GM23338 (cell line): ENCODE measurements at regions not wholly inside any gene's neighbourhood (a gene's known extent, or its start where the extent isn't known, plus 50 kb on each side); places are given as distances from the start of the nearest gene placed in this dataset.

Experiments used
- ATAC-seq: fragments of 200-7000 bp; cut with Tn5 transposase; 3 replicates; pipeline ENCODE4 v1.9.1; 2020
- DNase-seq: peaks from one replicate; pipeline ENCODE4 v3.0.0-alpha.2; 2015; ENCODE audit warnings: low spot score
- H2AFZ ChIP-seq: fragments of 200-600 bp; sonication (generic); 2 replicates; pipeline ENCODE4 v1.8.0; 2016; ENCODE audit warnings: antibody characterized with exemption, mild to moderate bottlenecking, moderate library complexity
- H3F3A ChIP-seq: fragments of 200-600 bp; sonication (generic); replicated peaks from 2 replicates; pipeline ENCODE4 v1.8.0; 2017; ENCODE audit warnings: antibody characterized with exemption, mixed run types, low read depth
- H3K27ac ChIP-seq: fragments of 200-600 bp; sonication (generic); 2 replicates; pipeline ENCODE4 v1.6.1; 2016; ENCODE audit warnings: low read depth
- H3K27me3 ChIP-seq: fragments of 200-600 bp; sonication (generic); 2 replicates; pipeline ENCODE4 v1.8.0; 2016; ENCODE audit warnings: mild to moderate bottlenecking, mixed run types, moderate library complexity; ENCODE audit not compliant: insufficient read depth
- H3K36me3 ChIP-seq: fragments of 200-600 bp; sonication (generic); 2 replicates; pipeline ENCODE4 v1.8.0; 2016; ENCODE audit warnings: mild to moderate bottlenecking; ENCODE audit not compliant: insufficient read depth
- H3K4me1 ChIP-seq: fragments of 200-600 bp; sonication (generic); 2 replicates; pipeline ENCODE4 v1.8.0; 2016; ENCODE audit warnings: mild to moderate bottlenecking, moderate library complexity; ENCODE audit not compliant: insufficient read depth
- H3K4me2 ChIP-seq: fragments of 200-600 bp; sonication (generic); 2 replicates; pipeline ENCODE4 v1.7.1; 2017; ENCODE audit warnings: mixed run types
- H3K4me3 ChIP-seq: fragments of 200-600 bp; sonication (generic); 2 replicates; pipeline ENCODE4 v1.6.1; 2016; ENCODE audit warnings: mixed run types
- H3K79me2 ChIP-seq: fragments of 200-600 bp; sonication (generic); replicated peaks from 2 replicates; pipeline ENCODE4 v1.8.0; 2017; ENCODE audit warnings: mild to moderate bottlenecking; ENCODE audit not compliant: insufficient read depth
- H3K9me2 ChIP-seq: fragments of 200-600 bp; sonication (generic); 2 replicates; pipeline ENCODE4 v1.8.0; 2017; ENCODE audit not compliant: insufficient read depth
- H4K20me1 ChIP-seq: fragments of 200-600 bp; sonication (generic); replicated peaks from 2 replicates; pipeline ENCODE4 v1.8.0; 2017; ENCODE audit warnings: mild to moderate bottlenecking; ENCODE audit not compliant: insufficient read depth
- H3K27ac Mint-ChIP-seq: 2 replicates; pipeline ENCODE4 v1.8.0; 2020; ENCODE audit warnings: inconsistent platforms, mild to moderate bottlenecking, moderate library complexity, mixed read lengths
- H3K27me3 Mint-ChIP-seq: 3 replicates; pipeline ENCODE4 v1.8.0; 2022; ENCODE audit warnings: low read depth, mild to moderate bottlenecking, moderate library complexity, mixed read lengths, inconsistent platforms; ENCODE audit not compliant: insufficient read depth, poor library complexity
- H3K36me3 Mint-ChIP-seq: 3 replicates; pipeline ENCODE4 v1.8.0; 2021; ENCODE audit warnings: low read depth, mild to moderate bottlenecking, inconsistent platforms, moderate library complexity, mixed read lengths
- H3K4me1 Mint-ChIP-seq: 3 replicates; pipeline ENCODE4 v1.8.0; 2020; ENCODE audit warnings: mild to moderate bottlenecking, inconsistent platforms, mixed read lengths
- H3K4me3 Mint-ChIP-seq: 3 replicates; pipeline ENCODE4 v1.8.0; 2021; ENCODE audit warnings: moderate library complexity, mild to moderate bottlenecking, inconsistent platforms, mixed read lengths
- H3K9me3 Mint-ChIP-seq: 3 replicates; pipeline ENCODE4 v1.8.0; 2020; ENCODE audit warnings: moderate library complexity, mild to moderate bottlenecking, inconsistent platforms, mixed read lengths
- EZH2 ChIP-seq: fragments of 200-600 bp; sonication (generic); IDR thresholded peaks from one replicate; pipeline ENCODE4 v1.8.0; 2017; ENCODE audit warnings: antibody characterized with exemption, mild to moderate bottlenecking, low read depth; ENCODE audit not compliant: unreplicated experiment
- EZH2phosphoT487 ChIP-seq: fragments of 200-600 bp; sonication (generic); IDR thresholded peaks from one replicate; pipeline ENCODE4 v1.8.1; 2018; ENCODE audit warnings: antibody characterized with exemption; ENCODE audit not compliant: unreplicated experiment
- JUNB ChIP-seq: IDR thresholded peaks from one replicate; pipeline ENCODE4 v1.6.1; 2016; ENCODE audit warnings: antibody characterized with exemption; ENCODE audit not compliant: unreplicated experiment
- NANOG ChIP-seq: IDR thresholded peaks from 2 replicates; pipeline ENCODE4 v1.6.1; 2016; ENCODE audit warnings: antibody characterized with exemption, borderline replicate concordance
- POLR2AphosphoS5 ChIP-seq: IDR thresholded peaks from 2 replicates; pipeline ENCODE4 v1.6.1; 2016; ENCODE audit warnings: antibody characterized with exemption, low read depth
- STAT1 ChIP-seq: IDR thresholded peaks from one replicate; pipeline ENCODE4 v1.6.1; 2016; ENCODE audit warnings: antibody characterized with exemption; ENCODE audit not compliant: unreplicated experiment
- ZNF114 ChIP-seq: fragments of 250-450 bp; sonication (Bioruptor Pico); IDR thresholded peaks from 2 replicates; pipeline ENCODE4 v1.5.0; 2020; ENCODE audit warnings: mild to moderate bottlenecking, moderate library complexity
- ZNF331 ChIP-seq: fragments of 250-450 bp; sonication (Bioruptor Pico); IDR thresholded peaks from 2 replicates; pipeline ENCODE4 v1.5.0; 2020; ENCODE audit warnings: low read depth, mild to moderate bottlenecking, moderate library complexity
- TF ChIP-seq, protein P1 (sequence below): IDR thresholded peaks from 2 replicates; pipeline ENCODE4 v1.6.1; 2016; ENCODE audit warnings: antibody characterized with exemption
- TF ChIP-seq, protein P2 (sequence below): IDR thresholded peaks from one replicate; pipeline ENCODE4 v1.6.1; 2018; ENCODE audit warnings: antibody characterized with exemption; ENCODE audit not compliant: unreplicated experiment

DNA sequence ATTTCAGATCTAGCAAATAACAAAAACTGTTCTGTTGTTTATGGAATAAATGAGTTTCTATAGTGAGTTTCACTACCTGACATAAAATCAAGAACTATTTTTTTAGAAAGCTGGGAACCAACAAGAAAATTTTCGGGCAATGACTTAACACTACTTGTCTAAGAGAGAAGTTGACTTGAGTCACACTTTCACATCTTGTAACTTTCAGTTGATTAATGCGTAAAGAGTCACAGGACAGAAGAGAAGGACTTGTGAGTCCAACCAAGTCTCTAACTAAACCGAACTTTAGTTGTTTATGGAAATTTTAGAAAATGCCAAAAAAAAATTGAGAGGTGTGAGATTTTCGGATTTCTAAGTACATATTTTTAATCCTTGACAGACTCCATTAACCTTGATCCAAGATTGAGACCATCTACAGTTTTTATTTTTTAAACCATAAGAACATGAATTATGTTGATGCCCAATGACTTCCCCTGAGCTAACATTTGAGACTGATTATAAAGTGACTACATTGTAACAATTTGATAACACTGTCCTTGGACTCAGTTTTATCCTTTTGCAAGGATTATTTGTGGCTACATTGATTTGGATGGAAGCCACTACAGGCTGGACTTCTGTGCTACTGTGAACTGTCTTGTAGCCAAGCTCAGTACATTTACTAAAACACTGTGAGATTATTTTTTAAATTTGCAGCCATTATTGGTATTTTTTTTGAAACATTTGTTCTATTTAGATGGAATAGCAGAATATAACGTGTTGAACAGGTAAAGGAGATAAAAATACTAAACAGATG, 284.0 kb downstream of the PTPRC start (continued):
- no peak for TF ChIP-seq ZNF114 (CRISPR knock-in tag)
- TF ChIP-seq NANOG = no peak
- TF ChIP-seq JUNB = no peak
- TF ChIP-seq, protein P1, sequence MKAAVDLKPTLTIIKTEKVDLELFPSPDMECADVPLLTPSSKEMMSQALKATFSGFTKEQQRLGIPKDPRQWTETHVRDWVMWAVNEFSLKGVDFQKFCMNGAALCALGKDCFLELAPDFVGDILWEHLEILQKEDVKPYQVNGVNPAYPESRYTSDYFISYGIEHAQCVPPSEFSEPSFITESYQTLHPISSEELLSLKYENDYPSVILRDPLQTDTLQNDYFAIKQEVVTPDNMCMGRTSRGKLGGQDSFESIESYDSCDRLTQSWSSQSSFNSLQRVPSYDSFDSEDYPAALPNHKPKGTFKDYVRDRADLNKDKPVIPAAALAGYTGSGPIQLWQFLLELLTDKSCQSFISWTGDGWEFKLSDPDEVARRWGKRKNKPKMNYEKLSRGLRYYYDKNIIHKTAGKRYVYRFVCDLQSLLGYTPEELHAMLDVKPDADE = no peak
- TF ChIP-seq EZH2 = no peak
- TF ChIP-seq EZH2phosphoT487 = no peak

- Histone ChIP-seq H3F3A (no peaks in the 10 kb centered on the region), H3K9me2 (no peaks in the 10 kb centered on the region), H3K36me3 (no peaks in the 10 kb centered on the region), H2AFZ (no peak overlapping the region), H3K79me2 (no peaks in the 10 kb centered on the region), H3K27me3 (no peaks in the 10 kb centered on the region), H3K4me2 (no peak overlapping the region), H3K27ac (no peak overlapping the region), H3K4me1 (no peaks in the 10 kb centered on the region), H3K4me3 (no peak overlapping the region), H4K20me1 (no peaks in the 10 kb centered on the region)
- no peak for ATAC-seq
- no peak overlapping the region for H3K27ac Mint-ChIP-seq
- no peak overlapping the region for H3K4me3 Mint-ChIP-seq
- no peak for DNase-seq
- H3K27me3 Mint-ChIP-seq = no peaks in the 10 kb centered on the region
- H3K9me3 Mint-ChIP-seq = no peaks in the 10 kb centered on the region
- H3K4me1 Mint-ChIP-seq = peaks cover 4% of the 10 kb centered on the region; the same call in 2 of the 3 replicates
- TF ChIP-seq STAT1 = no peak
- TF ChIP-seq EZH2 = no peak
- TF ChIP-seq ZNF331 = no peak
- no peak for TF ChIP-seq ZNF114 (CRISPR knock-in tag)
- TF ChIP-seq, protein P1 = no peak
- TF ChIP-seq, protein P2, sequence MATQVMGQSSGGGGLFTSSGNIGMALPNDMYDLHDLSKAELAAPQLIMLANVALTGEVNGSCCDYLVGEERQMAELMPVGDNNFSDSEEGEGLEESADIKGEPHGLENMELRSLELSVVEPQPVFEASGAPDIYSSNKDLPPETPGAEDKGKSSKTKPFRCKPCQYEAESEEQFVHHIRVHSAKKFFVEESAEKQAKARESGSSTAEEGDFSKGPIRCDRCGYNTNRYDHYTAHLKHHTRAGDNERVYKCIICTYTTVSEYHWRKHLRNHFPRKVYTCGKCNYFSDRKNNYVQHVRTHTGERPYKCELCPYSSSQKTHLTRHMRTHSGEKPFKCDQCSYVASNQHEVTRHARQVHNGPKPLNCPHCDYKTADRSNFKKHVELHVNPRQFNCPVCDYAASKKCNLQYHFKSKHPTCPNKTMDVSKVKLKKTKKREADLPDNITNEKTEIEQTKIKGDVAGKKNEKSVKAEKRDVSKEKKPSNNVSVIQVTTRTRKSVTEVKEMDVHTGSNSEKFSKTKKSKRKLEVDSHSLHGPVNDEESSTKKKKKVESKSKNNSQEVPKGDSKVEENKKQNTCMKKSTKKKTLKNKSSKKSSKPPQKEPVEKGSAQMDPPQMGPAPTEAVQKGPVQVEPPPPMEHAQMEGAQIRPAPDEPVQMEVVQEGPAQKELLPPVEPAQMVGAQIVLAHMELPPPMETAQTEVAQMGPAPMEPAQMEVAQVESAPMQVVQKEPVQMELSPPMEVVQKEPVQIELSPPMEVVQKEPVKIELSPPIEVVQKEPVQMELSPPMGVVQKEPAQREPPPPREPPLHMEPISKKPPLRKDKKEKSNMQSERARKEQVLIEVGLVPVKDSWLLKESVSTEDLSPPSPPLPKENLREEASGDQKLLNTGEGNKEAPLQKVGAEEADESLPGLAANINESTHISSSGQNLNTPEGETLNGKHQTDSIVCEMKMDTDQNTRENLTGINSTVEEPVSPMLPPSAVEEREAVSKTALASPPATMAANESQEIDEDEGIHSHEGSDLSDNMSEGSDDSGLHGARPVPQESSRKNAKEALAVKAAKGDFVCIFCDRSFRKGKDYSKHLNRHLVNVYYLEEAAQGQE = no peak
- no peak for TF ChIP-seq POLR2AphosphoS5
- TF ChIP-seq NANOG = no peak
- no peaks in the 10 kb centered on the region for H3K36me3 Mint-ChIP-seq
These were observed 285.2 kb downstream of the PTPRC start for GRCh38 chr1:198923993-198924392.
